ENCODE measurements at regions not wholly inside any gene's neighbourhood (a gene's known extent, or its start where the extent isn't known, plus 50 kb on each side); places are given as distances from the start of the nearest gene placed in this dataset.

GRCh38 chr11:122062763-122063162 lies 53.3 kb downstream of the BLID start:
- DNase-seq: no peak

GRCh38 chr11:122059565-122059964 lies 56.5 kb downstream of the BLID start:
- DNase-seq: no peak

- no peak for DNase-seq
These were observed 65.9 kb downstream of the BLID start for GRCh38 chr11:122050021-122050690.

GRCh38 chr11:122048401-122048800 lies 67.6 kb downstream of the BLID start:
- no peak for DNase-seq

GRCh38 chr11:122046846-122047245 lies 69.2 kb downstream of the BLID start:
- DNase-seq: no peak

- no peak for DNase-seq
These were observed 69.6 kb downstream of the BLID start for GRCh38 chr11:122046438-122046837.

GRCh38 chr11:122045181-122045586 lies 70.8 kb downstream of the BLID start:
- no peak for DNase-seq

- no peak for DNase-seq
These were observed 71.9 kb downstream of the BLID start for GRCh38 chr11:122044086-122044485.

- no peak for DNase-seq
These were observed 73.0 kb downstream of the BLID start for GRCh38 chr11:122042981-122043380.

GRCh38 chr11:122040464-122040863 lies 75.6 kb downstream of the BLID start:
- no peak for DNase-seq

- DNase-seq: no peak
These were observed 77.5 kb downstream of the BLID start for GRCh38 chr11:122038543-122038942.

- no peak for DNase-seq
These were observed 78.1 kb downstream of the BLID start for GRCh38 chr11:122037911-122038310.

- DNase-seq: no peak
These were observed 79.5 kb downstream of the BLID start for GRCh38 chr11:122036493-122036892.

- peak; percentile 46 for DNase-seq
These were observed 80.0 kb downstream of the BLID start for GRCh38 chr11:122036018-122036417.

- DNase-seq: no peak
These were observed 82.4 kb downstream of the BLID start for GRCh38 chr11:122033631-122034030.

GRCh38 chr11:122033193-122033592 lies 82.8 kb downstream of the BLID start:
- DNase-seq: no peak

GRCh38 chr11:122032317-122032716 lies 83.7 kb downstream of the BLID start:
- no peak for DNase-seq

- no peak for DNase-seq
These were observed 84.2 kb downstream of the BLID start for GRCh38 chr11:122031813-122032212.

GRCh38 chr11:122030286-122030685 lies 85.7 kb downstream of the BLID start:
- DNase-seq: no peak

GRCh38 chr11:122028545-122028944 lies 87.5 kb downstream of the BLID start:
- DNase-seq: no peak

GRCh38 chr11:122028036-122028435 lies 88.0 kb downstream of the BLID start:
- DNase-seq: no peak

- DNase-seq: no peak
These were observed 90.3 kb downstream of the BLID start for GRCh38 chr11:122025757-122026156.

GRCh38 chr11:122024278-122024677 lies 91.7 kb downstream of the BLID start:
- no peak for DNase-seq

GRCh38 chr11:122023614-122024250 lies 92.3 kb downstream of the BLID start:
- DNase-seq: no peak
